22Rv1 (cell line): ENCODE measurements at regions not wholly inside any gene's neighbourhood (a gene's known extent, or its start where the extent isn't known, plus 50 kb on each side); places are given as distances from the start of the nearest gene placed in this dataset.

Experiments
- ZFX ChIP-seq: fragments of 450-650 bp; IDR thresholded peaks from 2 replicates; pipeline ENCODE4 v1.6.1; 2017; ENCODE audit warnings: antibody characterized with exemption, borderline replicate concordance
- TF ChIP-seq, protein P1 (sequence below): fragments of 450-650 bp; IDR thresholded peaks from 2 replicates; pipeline ENCODE4 v1.5.1; 2017; ENCODE audit warnings: mild to moderate bottlenecking

DNA sequence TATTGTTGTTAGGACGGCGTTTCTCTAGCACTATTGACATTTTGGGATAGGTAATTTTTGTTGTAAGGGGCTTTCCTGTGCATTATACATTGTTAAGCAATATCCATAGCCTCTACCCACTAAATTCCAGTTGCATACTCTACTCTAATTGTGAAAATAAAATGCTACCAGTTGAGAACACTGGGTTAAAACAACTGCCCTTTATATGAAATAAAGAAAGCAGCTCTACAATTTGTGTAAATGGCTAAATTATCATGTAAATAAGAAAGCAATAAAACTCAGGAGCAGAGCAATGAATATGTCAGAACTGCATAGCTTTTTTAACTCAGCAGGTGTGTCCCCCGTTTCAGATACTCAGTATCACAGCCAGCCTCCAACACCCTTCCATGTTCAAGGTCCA, 812.7 kb upstream of the NRXN1 start:
- TF ChIP-seq, protein P1, sequence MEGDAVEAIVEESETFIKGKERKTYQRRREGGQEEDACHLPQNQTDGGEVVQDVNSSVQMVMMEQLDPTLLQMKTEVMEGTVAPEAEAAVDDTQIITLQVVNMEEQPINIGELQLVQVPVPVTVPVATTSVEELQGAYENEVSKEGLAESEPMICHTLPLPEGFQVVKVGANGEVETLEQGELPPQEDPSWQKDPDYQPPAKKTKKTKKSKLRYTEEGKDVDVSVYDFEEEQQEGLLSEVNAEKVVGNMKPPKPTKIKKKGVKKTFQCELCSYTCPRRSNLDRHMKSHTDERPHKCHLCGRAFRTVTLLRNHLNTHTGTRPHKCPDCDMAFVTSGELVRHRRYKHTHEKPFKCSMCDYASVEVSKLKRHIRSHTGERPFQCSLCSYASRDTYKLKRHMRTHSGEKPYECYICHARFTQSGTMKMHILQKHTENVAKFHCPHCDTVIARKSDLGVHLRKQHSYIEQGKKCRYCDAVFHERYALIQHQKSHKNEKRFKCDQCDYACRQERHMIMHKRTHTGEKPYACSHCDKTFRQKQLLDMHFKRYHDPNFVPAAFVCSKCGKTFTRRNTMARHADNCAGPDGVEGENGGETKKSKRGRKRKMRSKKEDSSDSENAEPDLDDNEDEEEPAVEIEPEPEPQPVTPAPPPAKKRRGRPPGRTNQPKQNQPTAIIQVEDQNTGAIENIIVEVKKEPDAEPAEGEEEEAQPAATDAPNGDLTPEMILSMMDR, result no peak
- TF ChIP-seq ZFX, result no peak
